ENCODE measurements at regions not wholly inside any gene's neighbourhood (a gene's known extent, or its start where the extent isn't known, plus 50 kb on each side); places are given as distances from the start of the nearest gene placed in this dataset.
"Not testable (repeated sequence)": the region's sequence is repeated elsewhere in the genome, so short reads cannot be mapped to it uniquely, and the experiment has no call there.

GRCh38 chr20:25798174-25798993 is 101.7 kb upstream of the ZNF337 start:
- no CpG with 5 or more reads among the region's 45 CpGs for WGBS
- DNase-seq (ENCODE audit: extremely low spot score); H3K4me1 ChIP-seq; H3K9me3 ChIP-seq; H3K4me3 ChIP-seq; H3K36me3 ChIP-seq; intact Hi-C loops (cut with DNase I); H3K27ac ChIP-seq (replicated peaks in 1 of 4); H3K27me3 ChIP-seq: not testable (repeated sequence)

DNA sequence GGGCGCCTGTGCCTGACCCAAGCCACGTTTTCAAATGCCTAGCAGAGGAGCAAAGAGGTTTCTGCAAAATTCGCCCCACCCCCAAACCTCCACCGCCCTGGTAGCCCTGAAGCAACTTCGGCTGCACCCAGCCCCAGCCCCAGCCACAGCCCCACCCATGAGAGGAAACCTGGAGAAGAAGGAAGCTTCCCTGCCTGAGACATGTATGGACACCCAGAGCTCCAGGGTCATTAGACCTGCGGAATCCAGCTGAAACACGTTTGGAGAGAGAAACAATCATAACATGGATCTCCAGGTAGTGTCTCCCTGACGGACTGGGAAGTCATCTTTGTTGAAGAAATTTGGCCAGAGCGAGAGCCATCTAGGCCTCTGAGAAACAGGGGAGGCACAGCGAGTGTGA is 100.4 kb upstream of the ZNF337 start:
- H3K4me3 ChIP-seq; DNase-seq (ENCODE audit: extremely low spot score); H3K4me1 ChIP-seq; H3K27me3 ChIP-seq; H3K9me3 ChIP-seq; intact Hi-C loops (cut with DNase I); H3K27ac ChIP-seq (replicated peaks in 1 of 4); H3K36me3 ChIP-seq: not testable (repeated sequence)
- WGBS, result no CpG with 5 or more reads among the region's 10 CpGs

GRCh38 chr20:25777241-25777640 is 80.6 kb upstream of the ZNF337 start:
- H3K36me3 ChIP-seq; H3K4me3 ChIP-seq; H3K27me3 ChIP-seq; H3K4me1 ChIP-seq; H3K27ac ChIP-seq (replicated peaks in 1 of 4); intact Hi-C loops (cut with DNase I); H3K9me3 ChIP-seq: not testable (repeated sequence)
- DNase-seq (ENCODE audit: extremely low spot score), result peak; percentile 84
- WGBS, result 81% methylated on average over 3 of the region's 3 CpGs

DNA sequence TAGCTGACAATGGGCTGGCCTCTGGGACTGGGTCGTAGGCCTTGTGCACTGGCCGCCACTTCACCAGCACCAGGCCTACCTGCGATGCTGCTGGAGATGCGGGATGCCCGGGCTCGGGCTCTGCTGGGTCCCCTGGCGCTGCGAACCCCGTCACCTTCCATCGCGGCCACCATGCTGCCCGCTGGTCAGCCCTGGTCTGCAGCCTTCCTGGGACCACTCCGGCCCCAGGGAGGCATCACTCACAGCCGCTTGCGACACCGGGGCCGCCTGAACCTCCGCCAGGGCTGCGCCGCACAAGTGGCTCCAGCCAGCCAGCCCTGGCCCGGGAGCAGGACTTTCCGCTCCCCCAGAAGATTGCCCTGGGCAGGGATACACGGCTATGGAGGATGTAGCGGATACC is 78.1 kb upstream of the ZNF337 start:
- peak; percentile 60 for DNase-seq (ENCODE audit: extremely low spot score)
- H3K36me3 ChIP-seq; intact Hi-C loops (cut with DNase I); H3K27me3 ChIP-seq; H3K4me1 ChIP-seq; H3K9me3 ChIP-seq; H3K27ac ChIP-seq (replicated peaks in 1 of 4); H3K4me3 ChIP-seq: not testable (repeated sequence)
- 90% methylated on average over 23 of the region's 24 CpGs for WGBS

DNA sequence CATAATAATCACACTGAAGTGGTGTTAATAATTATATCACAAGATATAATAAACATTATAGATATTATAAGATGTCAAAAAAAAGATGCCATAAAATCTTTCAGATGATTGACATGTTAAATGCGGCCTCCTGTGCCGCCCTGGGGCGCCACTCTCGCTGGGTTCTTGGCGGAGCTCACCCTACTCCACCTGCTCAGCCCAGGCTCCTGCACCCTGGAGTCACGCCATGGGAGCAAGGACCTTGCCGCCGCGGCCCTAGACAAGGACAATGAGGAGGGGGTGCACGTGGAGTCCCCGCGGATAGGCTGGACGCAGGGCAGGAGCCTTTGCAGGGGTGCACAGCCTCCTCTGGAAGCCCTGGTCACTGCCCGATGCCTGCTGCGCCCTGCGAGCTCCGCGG is 77.5 kb upstream of the ZNF337 start:
- WGBS, result 92% methylated on average over 13 of the region's 18 CpGs
- H3K36me3 ChIP-seq; H3K27me3 ChIP-seq; intact Hi-C loops (cut with DNase I); H3K9me3 ChIP-seq; H3K27ac ChIP-seq (replicated peaks in 1 of 4); H3K4me1 ChIP-seq; H3K4me3 ChIP-seq: not testable (repeated sequence)
- peak; percentile 74 for DNase-seq (ENCODE audit: extremely low spot score)

DNA sequence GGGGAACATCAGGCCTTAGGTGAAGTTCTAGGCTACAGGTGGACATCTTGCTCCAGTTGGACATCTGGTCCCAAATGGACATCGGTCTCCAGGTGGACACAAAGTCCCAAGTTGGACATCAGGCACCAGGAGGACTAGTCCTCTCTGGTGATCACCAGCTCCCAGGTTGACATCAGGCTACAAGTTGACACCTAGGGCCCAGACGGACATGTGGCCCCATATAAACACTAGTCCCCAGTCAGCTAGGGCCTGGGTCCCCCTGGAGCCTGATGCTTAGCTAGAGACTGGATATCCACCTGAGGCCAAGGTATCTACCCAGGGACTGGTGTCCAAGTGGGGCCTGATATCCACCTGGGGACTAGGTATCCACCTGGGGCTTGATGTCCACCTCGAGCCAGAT is 75.8 kb upstream of the ZNF337 start:
- H3K4me1 ChIP-seq; H3K27me3 ChIP-seq; H3K4me3 ChIP-seq; H3K36me3 ChIP-seq; H3K27ac ChIP-seq (replicated peaks in 1 of 4); H3K9me3 ChIP-seq; intact Hi-C loops (cut with DNase I): not testable (repeated sequence)
- peak; percentile 88 for DNase-seq (ENCODE audit: extremely low spot score)
- 88% methylated on average over 3 of the region's 3 CpGs for WGBS

DNA sequence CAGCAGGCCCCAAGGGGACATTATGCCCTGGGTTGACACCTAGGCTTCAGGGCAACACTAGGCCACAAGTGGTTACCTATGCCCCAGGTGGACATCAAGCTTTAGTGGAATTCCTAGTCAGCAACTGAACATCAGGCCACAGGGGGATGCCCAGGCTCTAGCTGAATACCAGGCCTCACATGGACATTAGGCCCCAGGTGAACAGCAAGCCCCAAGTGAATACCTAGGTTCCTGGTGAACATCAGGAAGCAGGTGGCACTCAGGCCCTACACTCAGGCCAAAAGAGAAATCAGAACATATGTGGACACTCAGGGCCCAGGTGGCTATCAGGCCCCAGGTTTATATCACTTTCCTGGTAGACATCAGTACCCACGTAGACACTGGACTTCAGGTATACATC is 75.2 kb upstream of the ZNF337 start:
- H3K9me3 ChIP-seq; intact Hi-C loops (cut with DNase I); H3K27ac ChIP-seq (replicated peaks in 1 of 4); H3K27me3 ChIP-seq; DNase-seq (ENCODE audit: extremely low spot score); H3K36me3 ChIP-seq; H3K4me1 ChIP-seq; H3K4me3 ChIP-seq: not testable (repeated sequence)
- no CpG with 5 or more reads among the region's 1 CpG for WGBS

GRCh38 chr20:25761596-25761995 is 64.9 kb upstream of the ZNF337 start:
- TF ChIP-seq POLR2A (IDR thresholded peaks at IDR 0.05; ENCODE audit: low read depth), result no peak
- TF ChIP-seq POLR2AphosphoS5 (IDR thresholded peaks at IDR 0.05), result no peak
- TF ChIP-seq, protein P1, sequence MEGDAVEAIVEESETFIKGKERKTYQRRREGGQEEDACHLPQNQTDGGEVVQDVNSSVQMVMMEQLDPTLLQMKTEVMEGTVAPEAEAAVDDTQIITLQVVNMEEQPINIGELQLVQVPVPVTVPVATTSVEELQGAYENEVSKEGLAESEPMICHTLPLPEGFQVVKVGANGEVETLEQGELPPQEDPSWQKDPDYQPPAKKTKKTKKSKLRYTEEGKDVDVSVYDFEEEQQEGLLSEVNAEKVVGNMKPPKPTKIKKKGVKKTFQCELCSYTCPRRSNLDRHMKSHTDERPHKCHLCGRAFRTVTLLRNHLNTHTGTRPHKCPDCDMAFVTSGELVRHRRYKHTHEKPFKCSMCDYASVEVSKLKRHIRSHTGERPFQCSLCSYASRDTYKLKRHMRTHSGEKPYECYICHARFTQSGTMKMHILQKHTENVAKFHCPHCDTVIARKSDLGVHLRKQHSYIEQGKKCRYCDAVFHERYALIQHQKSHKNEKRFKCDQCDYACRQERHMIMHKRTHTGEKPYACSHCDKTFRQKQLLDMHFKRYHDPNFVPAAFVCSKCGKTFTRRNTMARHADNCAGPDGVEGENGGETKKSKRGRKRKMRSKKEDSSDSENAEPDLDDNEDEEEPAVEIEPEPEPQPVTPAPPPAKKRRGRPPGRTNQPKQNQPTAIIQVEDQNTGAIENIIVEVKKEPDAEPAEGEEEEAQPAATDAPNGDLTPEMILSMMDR (IDR thresholded peaks at IDR 0.05), result no peak
- TF ChIP-seq EP300 (IDR thresholded peaks at IDR 0.05), result no peak
- DNase-seq (ENCODE audit: extremely low spot score), result no peak
- intact Hi-C loops (cut with DNase I), result no loop called here
- peaks cover 0 to 32% (median 0%) of the 10 kb centered on the region in 4 donors for H3K27me3 ChIP-seq
- H3K9me3 ChIP-seq, result no peaks in the 10 kb centered on the region
- H3K4me3 ChIP-seq, result no peak overlapping the region
- no peak overlapping the region for H3K27ac ChIP-seq (replicated peaks in 1 of 4)
- no peaks in the 10 kb centered on the region for H3K36me3 ChIP-seq
- no peaks in the 10 kb centered on the region for H3K4me1 ChIP-seq

- H3K36me3 ChIP-seq; H3K9me3 ChIP-seq; H3K27ac ChIP-seq (replicated peaks in 1 of 4); H3K4me3 ChIP-seq; intact Hi-C loops (cut with DNase I); H3K4me1 ChIP-seq: not testable (repeated sequence)
- 87% methylated on average over 2 of the region's 2 CpGs for WGBS
- peaks cover 0 to 32% (median 0%) of the 10 kb centered on the region in 4 donors for H3K27me3 ChIP-seq
- DNase-seq (ENCODE audit: extremely low spot score), result peak; percentile 85
Measured at GRCh38 chr20:25761046-25761445, 64.4 kb upstream of the ZNF337 start.

Data from esophagus muscularis mucosa (tissue), 4 donors.